HCT116 (cell line): ENCODE measurements at regions not wholly inside any gene's neighbourhood (a gene's known extent, or its start where the extent isn't known, plus 50 kb on each side); places are given as distances from the start of the nearest gene placed in this dataset.

ENCODE experiments used
- ATAC-seq: fragments of 200-7000 bp; cut with Tn5 transposase; 2 replicates; pipeline ENCODE4 v1.9.1; 2020; ENCODE audit warnings: mild to moderate bottlenecking, moderate library complexity
- BruUV-seq: library from RNA; stranded (reverse); fragments of 400-500 nt; replicated peaks from 2 replicates; lab custom pipeline; 2021; lab: Mats Ljungman, UMichigan
- CTCF ChIA-PET: fragments of 300-600 bp; sonication (Branson Sonifier 250); formaldehyde crosslinking; loops from one replicate; lab custom pipeline; 2021; ENCODE audit warnings: antibody characterized with exemption; lab: Charles Lee
- POLR2A ChIA-PET: fragments of 300-600, 350-600 bp; sonication (Branson Sonifier 250); formaldehyde crosslinking; loops from one replicate; lab custom pipeline; 2021; ENCODE audit warnings: antibody characterized with exemption; lab: Charles Lee
- RAD21 ChIA-PET, 2 experiments: fragments of 300-600 bp; sonication (Branson Sonifier 250); formaldehyde crosslinking; loops; one replicate each; lab custom pipeline; 2023; ENCODE audit warnings: low total read pairs in 2 of 2; ENCODE audit not compliant: uncharacterized antibody in 2 of 2, unreplicated experiment in 2 of 2, low non-redundant PET in 1 of 2; lab: Charles Lee
- DNase-seq: peaks from one replicate; pipeline ENCODE4 v3.0.0-alpha.2; 2010; ENCODE audit warnings: low read depth, low spot score
- H2AFZ ChIP-seq: fragments of 200-600 bp; shearing (Covaris generic), sonication (generic); 2 replicates; pipeline ENCODE4 v1.6.1; 2017; ENCODE audit warnings: low read depth, mixed run types, mixed read lengths, antibody characterized with exemption, low read length; ENCODE audit not compliant: poor library complexity, severe bottlenecking
- H3K27ac ChIP-seq: 2 replicates; pipeline ENCODE4 v1.5.1; 2012; ENCODE audit warnings: low read depth, low read length
- H3K27me3 ChIP-seq: fragments of 200-600 bp; sonication (generic); 2 replicates; pipeline ENCODE4 v1.6.1; 2016; ENCODE audit warnings: mixed run types, low read length, mixed read lengths; ENCODE audit not compliant: insufficient read depth
- H3K36me3 ChIP-seq, 2 experiments: fragments of 200-500 bp in 1 of 2; fragments of 200-600 bp in 1 of 2; sonication (Bioruptor generic) in 1 of 2; sonication (generic) in 1 of 2; 2 replicates each; pipeline versions ENCODE4 v1.5.1 to v1.6.1; 2014 to 2016; ENCODE audit warnings: low read length in 2 of 2, inconsistent platforms in 1 of 2, mixed read lengths in 1 of 2, mixed run types in 1 of 2; ENCODE audit not compliant: insufficient read depth in 2 of 2, control insufficient read depth in 1 of 2
- H3K4me1 ChIP-seq, 2 experiments: fragments of 200-600 bp in 1 of 2; sonication (generic) in 1 of 2; 2 replicates each; pipeline versions ENCODE4 v1.5.1 to v1.6.1; 2012 to 2017; ENCODE audit warnings: low read length in 2 of 2, inconsistent platforms in 1 of 2, mild to moderate bottlenecking in 1 of 2, mixed read lengths in 1 of 2, mixed run types in 1 of 2, moderate library complexity in 1 of 2; ENCODE audit not compliant: insufficient read depth in 2 of 2, control insufficient read depth in 1 of 2
- H3K4me2 ChIP-seq: fragments of 200-600 bp; sonication (generic); 2 replicates; pipeline ENCODE4 v1.6.1; 2017; ENCODE audit warnings: mixed run types, low read length, mixed read lengths
- H3K4me3 ChIP-seq, 2 experiments: fragments of 200-600 bp in 1 of 2; sonication (generic) in 1 of 2; replicated peaks in 1 of 2; 2 replicates each; pipeline ENCODE4 v1.5.1; 2011 to 2016; ENCODE audit warnings: low read length in 2 of 2, control low read depth in 1 of 2, low read depth in 1 of 2, mild to moderate bottlenecking in 1 of 2, mixed read lengths in 1 of 2, mixed run types in 1 of 2
- H3K79me2 ChIP-seq: fragments of 200-600 bp; sonication (generic); 2 replicates; pipeline ENCODE4 v1.6.1; 2017; ENCODE audit warnings: mild to moderate bottlenecking, mixed run types, low read length, moderate library complexity, mixed read lengths; ENCODE audit not compliant: insufficient read depth
- H3K9ac ChIP-seq: fragments of 200-600 bp; sonication (generic); 2 replicates; pipeline ENCODE4 v1.6.1; 2016; ENCODE audit warnings: low read length, mixed read lengths
- H3K9me2 ChIP-seq: fragments of 200-600 bp; sonication (generic), shearing (Covaris generic); 2 replicates; pipeline ENCODE4 v1.6.1; 2017; ENCODE audit warnings: mixed run types, mild to moderate bottlenecking, moderate library complexity; ENCODE audit not compliant: insufficient read depth
- H3K9me3 ChIP-seq, 2 experiments: fragments of 200-500 bp in 1 of 2; fragments of 200-600 bp in 1 of 2; sonication (Bioruptor generic) in 1 of 2; sonication (generic) in 1 of 2; 2 replicates each; pipeline ENCODE4 v1.6.1; 2014 to 2017; ENCODE audit warnings: low read length in 2 of 2, mixed read lengths in 2 of 2, inconsistent platforms in 1 of 2, low read depth in 1 of 2, mild to moderate bottlenecking in 1 of 2, mixed run types in 1 of 2, moderate library complexity in 1 of 2; ENCODE audit not compliant: control insufficient read depth in 1 of 2, insufficient read depth in 1 of 2
- H4K20me1 ChIP-seq: fragments of 200-600 bp; sonication (generic), shearing (Covaris generic); 2 replicates; pipeline ENCODE4 v1.6.1; 2017; ENCODE audit warnings: mixed run types, mild to moderate bottlenecking, moderate library complexity; ENCODE audit not compliant: insufficient read depth
- ATF3 ChIP-seq: IDR thresholded peaks from 2 replicates; pipeline ENCODE4 v1.6.1; 2012
- CTCF ChIP-seq, 3 experiments: fragments of 200-600 bp in 1 of 3; sonication (generic) in 1 of 3; IDR thresholded peaks in 2 of 3; conservative IDR thresholded peaks in 1 of 3; 2 replicates each; pipeline ENCODE4 v1.5.1; 2012 to 2017; ENCODE audit warnings: low read depth in 2 of 3, low read length in 2 of 3, antibody characterized with exemption in 1 of 3, borderline replicate concordance in 1 of 3, control low read depth in 1 of 3, mild to moderate bottlenecking in 1 of 3, mixed read lengths in 1 of 3, mixed run types in 1 of 3, moderate library complexity in 1 of 3; ENCODE audit not compliant: insufficient read depth in 1 of 3
- EGR1 ChIP-seq: IDR thresholded peaks from 2 replicates; pipeline ENCODE4 v1.6.1; 2012; ENCODE audit warnings: low read depth
- JUND ChIP-seq: IDR thresholded peaks from 2 replicates; pipeline ENCODE4 v1.6.1; 2012
- POLR2A ChIP-seq: IDR thresholded peaks from 2 replicates; pipeline ENCODE4 v1.7.0; 2011; ENCODE audit warnings: borderline replicate concordance; ENCODE audit not compliant: insufficient read depth, insufficient read length; ENCODE audit errors: extremely low read depth
- REST ChIP-seq: IDR thresholded peaks from 2 replicates; pipeline ENCODE4 v1.6.1; 2012; ENCODE audit warnings: low read depth
- SIN3A ChIP-seq: IDR thresholded peaks from 2 replicates; pipeline ENCODE4 v1.6.1; 2012; ENCODE audit warnings: low read depth
- ZNF274 ChIP-seq: fragments of 200-500 bp; sonication (Bioruptor generic); IDR thresholded peaks from 2 replicates; pipeline ENCODE4 v1.6.1; 2014; ENCODE audit warnings: mild to moderate bottlenecking, low read depth, low read length, inconsistent platforms
- intact Hi-C: fragments of 100-400 bp; cut with micrococcal nuclease; formaldehyde crosslinking; loops from 2 replicates; pipeline ENCODE4 v1.10.0; 2022

GRCh38 chr11:98507208-98507607, 513.5 kb upstream of the CNTN5 start:
- ChIA-PET RAD21 (no interaction called here), CTCF (no interaction called here), POLR2A (no interaction called here)
- no TSS peak for BruUV-seq
- no peak for DNase-seq
- Histone ChIP-seq H3K27me3 (no peaks in the 10 kb centered on the region), H3K9me3 (peaks cover 0 to 3% of the 10 kb centered on the region in 2 experiments; a peak in 1 of 4 replicates), H3K79me2 (no peaks in the 10 kb centered on the region), H3K9ac (no peak overlapping the region), H3K4me1 (no peaks in the 10 kb centered on the region), H3K9me2 (no peaks in the 10 kb centered on the region), H3K4me3 (no peak overlapping the region), H4K20me1 (no peaks in the 10 kb centered on the region), H2AFZ (no peak overlapping the region), H3K36me3 (no peaks in the 10 kb centered on the region), H3K27ac (no peak overlapping the region), H3K4me2 (no peak overlapping the region)
- ATAC-seq: no peak
- TF ChIP-seq REST: no peak
- TF ChIP-seq SIN3A: no peak
- TF ChIP-seq JUND: no peak
- intact Hi-C loops: no loop called here

- ChIA-PET CTCF (no interaction called here), RAD21 (no interaction called here), POLR2A (no interaction called here)
- no peaks in the 10 kb centered on the region for H3K27me3 ChIP-seq
- peaks cover 0 to 7% of the 10 kb centered on the region in 2 experiments; a peak in 1 of 4 replicates for H3K9me3 ChIP-seq
- H3K4me1 ChIP-seq: no peaks in the 10 kb centered on the region
- no peak overlapping the region for H2AFZ ChIP-seq
- no peak for TF ChIP-seq POLR2A
- TF ChIP-seq SIN3A: no peak
- no peak for TF ChIP-seq CTCF (IDR thresholded peaks at IDR 0.05 in 2 of 3, conservative IDR thresholded peaks at IDR 0.05 in 1 of 3; ENCODE audit: borderline replicate concordance in 1 of 3, insufficient read depth in 1 of 3, low read depth in 2 of 3, low read length in 2 of 3)
- TF ChIP-seq ATF3: no peak
- no peak for TF ChIP-seq ZNF274
- no peak for TF ChIP-seq EGR1
- no peaks in the 10 kb centered on the region for H3K9me2 ChIP-seq
- no peak for DNase-seq
- no peak for ATAC-seq
- H4K20me1 ChIP-seq: no peaks in the 10 kb centered on the region
- no peaks in the 10 kb centered on the region for H3K36me3 ChIP-seq
- intact Hi-C loops: no loop called here
- no peak overlapping the region for H3K4me2 ChIP-seq
- no peak overlapping the region for H3K27ac ChIP-seq
- BruUV-seq: no TSS peak
- H3K9ac ChIP-seq: no peak overlapping the region
- no peak overlapping the region for H3K4me3 ChIP-seq
- H3K79me2 ChIP-seq: no peaks in the 10 kb centered on the region
Measured at GRCh38 chr11:98512938-98513337, 507.8 kb upstream of the CNTN5 start.
